Endodermal cell (in vitro differentiated cells): ENCODE measurements at regions not wholly inside any gene's neighbourhood (a gene's known extent, or its start where the extent isn't known, plus 50 kb on each side); places are given as distances from the start of the nearest gene placed in this dataset.

Experiments
- DNase-seq: peaks from one replicate; pipeline ENCODE4 v3.0.0-alpha.2; 2017
- H3K27ac ChIP-seq: 2 replicates; pipeline ENCODE4 v1.5.1; 2013; ENCODE audit warnings: mild to moderate bottlenecking, low read depth, low read length, moderate library complexity
- H3K27me3 ChIP-seq: 2 replicates; pipeline ENCODE4 v1.6.1; 2013; ENCODE audit warnings: mild to moderate bottlenecking, low read length, moderate library complexity; ENCODE audit not compliant: insufficient read depth, control insufficient read depth, poor library complexity, severe bottlenecking
- H3K36me3 ChIP-seq: 2 replicates; pipeline ENCODE4 v1.7.0; 2013; ENCODE audit warnings: mild to moderate bottlenecking, low read length, moderate library complexity; ENCODE audit not compliant: control insufficient read depth, insufficient read depth
- H3K4me1 ChIP-seq: one replicate; pipeline ENCODE4 v1.7.0; 2013; ENCODE audit warnings: low read length; ENCODE audit not compliant: control insufficient read depth, insufficient read depth
- H3K4me3 ChIP-seq: 2 replicates; pipeline ENCODE4 v1.5.1; 2013; ENCODE audit warnings: mild to moderate bottlenecking, low read length, moderate library complexity
- H3K9ac ChIP-seq: 2 replicates; pipeline ENCODE4 v1.6.1; 2013; ENCODE audit warnings: mild to moderate bottlenecking, low read length, moderate library complexity; ENCODE audit not compliant: poor library complexity, severe bottlenecking; ENCODE audit errors: extremely low read depth
- H3K9me3 ChIP-seq: 2 replicates; pipeline ENCODE4 v1.6.1; 2013; ENCODE audit warnings: mild to moderate bottlenecking, low read length, moderate library complexity; ENCODE audit not compliant: control insufficient read depth
- H3K27ac Mint-ChIP-seq: 2 replicates; pipeline ENCODE4 v1.8.0; 2020; ENCODE audit warnings: mixed read lengths
- H3K27me3 Mint-ChIP-seq: 2 replicates; pipeline ENCODE4 v1.8.0; 2021; ENCODE audit warnings: mild to moderate bottlenecking, mixed read lengths; ENCODE audit not compliant: insufficient read depth
- H3K36me3 Mint-ChIP-seq: 2 replicates; pipeline ENCODE4 v1.8.0; 2020; ENCODE audit warnings: low read depth, mixed read lengths
- H3K4me1 Mint-ChIP-seq: 2 replicates; pipeline ENCODE4 v1.8.0; 2020; ENCODE audit warnings: mixed read lengths
- H3K4me3 Mint-ChIP-seq: 2 replicates; pipeline ENCODE4 v1.8.0; 2020; ENCODE audit warnings: mild to moderate bottlenecking, moderate library complexity, mixed read lengths
- H3K9me3 Mint-ChIP-seq: 2 replicates; pipeline ENCODE4 v1.8.0; 2020; ENCODE audit warnings: mild to moderate bottlenecking, mixed read lengths
- WGBS, 2 experiments: methylation state at CpG; one replicate each; pipeline versions ENCODE4 v1.1.5 to v1.1.7; 2013; ENCODE audit warnings: missing lambda C conversion rate in 2 of 2, mixed read lengths in 1 of 2; ENCODE audit not compliant: insufficient coverage in 1 of 2, insufficient read length in 1 of 2; 5-methylcytosine and 5-hydroxymethylcytosine counted together
- TF ChIP-seq, protein P1 (sequence below): fragments of 200-600 bp; sonication (generic); conservative IDR thresholded peaks from 2 replicates; pipeline ENCODE4 v1.5.0; 2021; ENCODE audit warnings: antibody characterized with exemption, mild to moderate bottlenecking

DNA sequence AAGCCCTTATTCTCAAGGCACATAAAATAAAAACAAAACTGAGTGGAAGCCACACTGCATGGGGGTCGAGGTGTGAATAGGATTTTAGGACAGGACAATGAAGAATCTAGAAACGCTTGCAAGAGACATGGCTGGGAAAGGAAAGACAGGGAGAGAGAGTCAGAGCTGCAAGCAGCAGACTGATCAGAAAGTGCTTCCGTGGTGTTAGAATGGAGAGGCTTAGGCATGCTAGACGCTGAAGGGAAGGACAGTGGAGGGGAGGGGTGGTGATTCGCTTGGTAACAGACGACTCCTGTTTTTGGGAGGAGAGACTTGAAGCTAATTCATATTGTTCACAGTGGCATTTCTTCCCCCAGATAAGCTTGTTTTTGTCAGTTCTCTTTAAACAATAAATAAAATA is 173.5 kb downstream of the AIPL1 start:
- 49 to 50% methylated on average over 6 of the region's 6 CpGs for WGBS, 2 experiments
- no peaks in the 10 kb centered on the region for H3K36me3 ChIP-seq
- TF ChIP-seq, protein P1, sequence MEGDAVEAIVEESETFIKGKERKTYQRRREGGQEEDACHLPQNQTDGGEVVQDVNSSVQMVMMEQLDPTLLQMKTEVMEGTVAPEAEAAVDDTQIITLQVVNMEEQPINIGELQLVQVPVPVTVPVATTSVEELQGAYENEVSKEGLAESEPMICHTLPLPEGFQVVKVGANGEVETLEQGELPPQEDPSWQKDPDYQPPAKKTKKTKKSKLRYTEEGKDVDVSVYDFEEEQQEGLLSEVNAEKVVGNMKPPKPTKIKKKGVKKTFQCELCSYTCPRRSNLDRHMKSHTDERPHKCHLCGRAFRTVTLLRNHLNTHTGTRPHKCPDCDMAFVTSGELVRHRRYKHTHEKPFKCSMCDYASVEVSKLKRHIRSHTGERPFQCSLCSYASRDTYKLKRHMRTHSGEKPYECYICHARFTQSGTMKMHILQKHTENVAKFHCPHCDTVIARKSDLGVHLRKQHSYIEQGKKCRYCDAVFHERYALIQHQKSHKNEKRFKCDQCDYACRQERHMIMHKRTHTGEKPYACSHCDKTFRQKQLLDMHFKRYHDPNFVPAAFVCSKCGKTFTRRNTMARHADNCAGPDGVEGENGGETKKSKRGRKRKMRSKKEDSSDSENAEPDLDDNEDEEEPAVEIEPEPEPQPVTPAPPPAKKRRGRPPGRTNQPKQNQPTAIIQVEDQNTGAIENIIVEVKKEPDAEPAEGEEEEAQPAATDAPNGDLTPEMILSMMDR = no peak
- no peak overlapping the region for H3K27ac ChIP-seq
- Mint-ChIP-seq H3K27me3 (peaks cover 7% of the 10 kb centered on the region), H3K4me1 (peaks cover 16% of the 10 kb centered on the region), H3K27ac (no peak overlapping the region), H3K4me3 (no peak overlapping the region), H3K9me3 (no peaks in the 10 kb centered on the region), H3K36me3 (no peaks in the 10 kb centered on the region)
- no peaks in the 10 kb centered on the region for H3K27me3 ChIP-seq
- no peak overlapping the region for H3K9ac ChIP-seq
- DNase-seq = no peak
- no peaks in the 10 kb centered on the region for H3K4me1 ChIP-seq
- no peaks in the 10 kb centered on the region for H3K9me3 ChIP-seq
- H3K4me3 ChIP-seq = no peak overlapping the region

DNA sequence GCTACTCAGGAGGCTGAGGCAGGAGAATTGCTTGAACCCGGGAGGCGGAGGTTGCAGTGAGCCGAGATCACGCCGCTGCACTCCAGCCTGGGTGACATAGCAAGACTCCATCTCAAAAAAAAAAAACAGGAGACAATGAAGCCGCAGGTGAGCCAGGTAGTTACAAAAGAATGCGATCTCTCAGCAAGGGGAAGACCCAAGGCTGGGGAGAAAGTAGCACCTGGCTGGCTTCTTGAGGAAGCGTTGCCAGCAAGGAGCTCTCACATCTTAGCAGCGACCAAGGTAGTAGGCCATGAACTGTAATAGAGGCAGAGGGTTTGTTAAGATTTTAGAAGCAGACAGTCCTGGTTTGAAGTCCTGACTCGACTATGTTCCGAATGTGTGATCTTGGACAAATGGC is 175.0 kb downstream of the AIPL1 start:
- peaks cover 5% of the 10 kb centered on the region for H3K27me3 Mint-ChIP-seq
- Histone ChIP-seq H3K36me3 (no peaks in the 10 kb centered on the region), H3K4me3 (no peak overlapping the region), H3K4me1 (no peaks in the 10 kb centered on the region), H3K27ac (no peak overlapping the region), H3K9ac (no peak overlapping the region), H3K9me3 (no peaks in the 10 kb centered on the region), H3K27me3 (no peaks in the 10 kb centered on the region)
- H3K27ac Mint-ChIP-seq = no peak overlapping the region
- DNase-seq = no peak
- peaks cover 20% of the 10 kb centered on the region for H3K4me1 Mint-ChIP-seq
- H3K9me3 Mint-ChIP-seq = no peaks in the 10 kb centered on the region
- H3K36me3 Mint-ChIP-seq = no peaks in the 10 kb centered on the region
- H3K4me3 Mint-ChIP-seq = no peak overlapping the region
- TF ChIP-seq, protein P1 = no peak
- 68 to 86% methylated on average over 6 to 9 of the region's 11 CpGs for WGBS, 2 experiments

DNA sequence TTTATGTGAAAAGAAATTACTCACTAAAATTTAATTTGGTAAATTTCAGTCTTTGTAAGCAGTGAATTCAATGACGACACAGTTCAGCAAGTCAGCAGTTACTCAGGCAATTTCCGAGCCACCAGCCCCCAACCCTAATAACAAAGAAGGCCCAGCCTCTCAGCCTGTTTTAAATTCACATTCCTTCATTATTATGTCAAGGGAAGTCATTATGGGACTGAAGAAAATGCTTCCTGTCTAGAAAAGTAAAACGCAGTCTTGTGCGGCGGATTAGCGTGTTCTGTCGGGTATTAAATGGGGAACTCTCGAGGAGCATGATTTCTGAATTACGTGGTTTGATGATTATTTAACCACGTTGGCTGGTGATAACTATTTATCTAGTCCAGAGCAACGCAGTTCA is 177.6 kb downstream of the AIPL1 start:
- peaks cover 20% of the 10 kb centered on the region for H3K4me1 Mint-ChIP-seq
- TF ChIP-seq, protein P1 = no peak
- no peaks in the 10 kb centered on the region for H3K4me1 ChIP-seq

More for the DNA sequence above, 177.6 kb downstream of the AIPL1 start:
- no peaks in the 10 kb centered on the region for H3K36me3 Mint-ChIP-seq
- no peaks in the 10 kb centered on the region for H3K9me3 ChIP-seq
- no peak overlapping the region for H3K4me3 ChIP-seq
- WGBS, 2 experiments = 56 to 67% methylated on average over 11 of the region's 11 CpGs
- no peak for DNase-seq
- H3K4me3 Mint-ChIP-seq = no peak overlapping the region
- H3K27ac Mint-ChIP-seq = peak overlapping the region; percentile 74
- H3K27ac ChIP-seq = peak overlapping the region; percentile 96
- H3K27me3 ChIP-seq = no peaks in the 10 kb centered on the region
- H3K9me3 Mint-ChIP-seq = no peaks in the 10 kb centered on the region
- H3K36me3 ChIP-seq = no peaks in the 10 kb centered on the region
- H3K27me3 Mint-ChIP-seq = peaks cover 5% of the 10 kb centered on the region
- no peak overlapping the region for H3K9ac ChIP-seq
